ENCODE measurements at regions not wholly inside any gene's neighbourhood (a gene's known extent, or its start where the extent isn't known, plus 50 kb on each side); places are given as distances from the start of the nearest gene placed in this dataset.
"Not testable (repeated sequence)": the region's sequence is repeated elsewhere in the genome, so short reads cannot be mapped to it uniquely, and the experiment has no call there.

- DNase-seq (ENCODE audit: low read depth in 2 of 3, low spot score in 2 of 3) = no peak
These were observed 52.7 kb upstream of the CRIM1 start for GRCh38 chr2:36302911-36303310.

GRCh38 chr2:36301843-36302242 is 53.7 kb upstream of the CRIM1 start:
- DNase-seq (ENCODE audit: low read depth in 2 of 3, low spot score in 2 of 3) = no peak

DNA sequence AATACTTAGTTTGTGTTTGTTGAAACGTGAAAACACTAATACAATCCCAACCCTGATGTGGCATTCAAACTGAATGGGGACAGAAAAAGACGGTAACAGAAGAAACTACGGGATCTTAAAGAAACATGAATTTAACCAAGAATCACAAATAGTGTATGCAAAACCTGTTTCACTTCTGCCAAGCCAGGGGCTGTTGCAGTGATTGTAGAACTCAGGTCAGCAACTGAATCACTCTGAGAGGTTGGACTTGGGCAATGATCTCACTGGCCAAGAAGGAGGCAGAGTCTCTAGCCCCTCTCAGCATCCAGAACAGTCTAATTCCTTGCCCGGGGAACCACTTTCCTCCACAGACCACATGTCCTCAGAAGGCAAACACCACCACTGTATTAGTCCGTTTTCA is 54.9 kb upstream of the CRIM1 start:
- no peak for DNase-seq (ENCODE audit: low read depth in 2 of 3, low spot score in 2 of 3)

- DNase-seq (ENCODE audit: low read depth in 2 of 3, low spot score in 2 of 3) = no peak
These were observed 58.8 kb upstream of the CRIM1 start for GRCh38 chr2:36296798-36297197.

DNA sequence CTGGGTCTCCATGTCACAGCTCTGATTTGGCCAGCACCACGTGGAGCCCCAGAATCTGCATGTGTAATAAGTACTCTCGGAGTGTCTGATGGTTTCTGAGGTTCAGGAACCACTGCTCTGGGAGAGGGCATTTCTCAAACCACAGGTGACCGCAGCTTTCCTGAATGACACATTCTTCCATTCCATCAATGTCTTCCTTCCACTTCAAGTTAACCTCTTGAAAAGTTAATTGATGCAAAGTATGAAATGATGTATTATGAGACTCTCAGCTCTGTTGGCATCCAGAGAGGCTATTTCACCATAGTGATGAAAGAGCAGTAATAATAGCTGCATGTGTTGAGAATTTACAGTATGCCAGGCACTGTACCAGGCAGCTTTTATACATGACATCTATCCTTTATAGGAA is 61.3 kb upstream of the CRIM1 start:
- no peak for DNase-seq (ENCODE audit: low read depth in 2 of 3, low spot score in 2 of 3)

DNA sequence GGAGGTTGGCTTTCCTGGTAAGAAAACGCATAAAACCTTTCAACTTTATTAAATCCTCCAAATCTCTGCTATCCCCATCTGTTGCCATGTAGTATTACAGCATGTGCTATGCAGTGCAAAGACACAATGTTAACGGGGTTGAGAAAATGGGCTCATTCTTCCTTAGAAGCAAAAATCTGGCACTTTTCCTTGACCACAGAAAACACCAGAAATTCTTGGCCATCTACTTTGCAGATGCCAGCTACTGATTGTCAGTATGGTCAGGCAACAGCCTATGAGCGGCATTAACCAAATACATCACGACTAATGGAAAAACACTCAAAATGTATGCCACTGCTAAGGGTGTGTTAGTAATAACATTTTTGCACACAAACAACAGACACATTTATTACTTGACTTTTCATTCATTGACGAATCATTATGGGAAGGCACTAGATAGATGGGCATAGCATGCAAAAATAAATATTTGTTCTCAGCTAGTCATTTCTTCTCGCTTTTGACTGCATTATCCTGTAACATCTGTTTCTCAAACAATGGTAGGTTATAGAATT is 65.2 kb upstream of the CRIM1 start:
- no peak for DNase-seq (ENCODE audit: low read depth in 2 of 3, low spot score in 2 of 3)

- no peak for DNase-seq (ENCODE audit: low read depth in 2 of 3, low spot score in 2 of 3)
These were observed 65.8 kb upstream of the CRIM1 start for GRCh38 chr2:36289731-36290130.

- DNase-seq (ENCODE audit: low read depth in 2 of 3, low spot score in 2 of 3) = no peak
These were observed 68.0 kb upstream of the CRIM1 start for GRCh38 chr2:36287363-36288275.

DNA sequence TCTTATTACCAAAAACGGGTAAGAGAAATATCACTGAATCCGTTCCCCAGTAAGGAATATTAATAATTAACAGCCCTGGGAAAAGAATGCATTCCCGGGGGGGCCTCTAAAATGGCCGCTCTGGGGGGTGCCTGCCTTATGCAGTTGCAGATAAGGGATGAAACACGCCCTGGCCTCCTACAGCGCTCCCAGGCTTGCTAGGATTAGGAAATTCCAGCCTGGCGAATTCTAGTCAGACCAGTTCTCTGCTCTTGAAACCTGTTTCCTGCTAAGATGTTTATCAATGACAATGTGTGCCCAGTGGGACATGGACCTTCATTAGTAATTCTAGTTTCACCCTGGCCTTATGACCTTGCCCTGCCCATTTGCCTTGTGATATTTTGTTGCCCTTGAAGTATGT is 76.1 kb upstream of the CRIM1 start:
- not testable (repeated sequence) for DNase-seq (ENCODE audit: low read depth in 2 of 3, low spot score in 2 of 3)

- no peak for DNase-seq (ENCODE audit: low read depth in 2 of 3, low spot score in 2 of 3)
These were observed 77.6 kb upstream of the CRIM1 start for GRCh38 chr2:36277881-36278523.

- DNase-seq (ENCODE audit: low read depth in 2 of 3, low spot score in 2 of 3) = no peak
These were observed 78.3 kb upstream of the CRIM1 start for GRCh38 chr2:36277146-36277808.

DNA sequence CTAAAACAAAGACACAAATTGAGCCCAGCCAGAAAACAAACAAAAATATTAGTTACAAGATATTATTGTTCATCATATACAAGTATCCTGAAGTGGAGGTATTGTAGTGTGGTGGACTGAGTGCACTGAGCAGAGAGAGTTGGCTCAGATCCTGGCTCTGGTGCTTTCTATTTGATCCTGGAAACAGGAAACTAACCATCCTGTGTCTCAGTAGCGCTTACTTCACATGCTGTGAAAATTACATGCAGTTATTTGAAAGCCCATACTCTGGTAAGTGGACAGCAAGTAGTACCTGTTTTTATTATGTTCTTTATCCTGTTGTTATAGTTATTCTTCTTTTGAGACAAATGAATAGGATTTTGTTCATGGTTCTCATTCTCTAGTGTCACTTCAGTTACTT is 84.3 kb upstream of the CRIM1 start:
- DNase-seq (ENCODE audit: low read depth in 2 of 3, low spot score in 2 of 3) = no peak

DNA sequence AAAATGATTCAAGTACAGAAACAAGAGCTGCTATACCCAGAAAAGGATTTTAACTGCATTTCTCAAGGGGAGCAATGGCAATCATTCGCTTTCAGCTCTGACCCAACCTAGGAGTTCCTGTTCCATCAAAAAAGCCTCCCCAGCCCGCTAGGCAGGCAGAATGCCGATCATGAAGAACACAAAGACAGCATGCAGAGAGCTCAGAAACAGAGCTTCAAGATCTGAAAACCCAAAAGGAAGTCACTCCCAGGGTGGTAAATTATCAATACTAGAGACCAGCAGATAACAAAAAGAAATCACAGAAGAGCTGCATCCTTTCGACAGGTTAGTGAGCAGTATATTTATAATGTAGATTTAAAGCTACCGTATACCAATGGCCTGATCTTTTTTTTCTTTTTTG is 84.8 kb upstream of the CRIM1 start:
- no peak for DNase-seq (ENCODE audit: low read depth in 2 of 3, low spot score in 2 of 3)

DNA sequence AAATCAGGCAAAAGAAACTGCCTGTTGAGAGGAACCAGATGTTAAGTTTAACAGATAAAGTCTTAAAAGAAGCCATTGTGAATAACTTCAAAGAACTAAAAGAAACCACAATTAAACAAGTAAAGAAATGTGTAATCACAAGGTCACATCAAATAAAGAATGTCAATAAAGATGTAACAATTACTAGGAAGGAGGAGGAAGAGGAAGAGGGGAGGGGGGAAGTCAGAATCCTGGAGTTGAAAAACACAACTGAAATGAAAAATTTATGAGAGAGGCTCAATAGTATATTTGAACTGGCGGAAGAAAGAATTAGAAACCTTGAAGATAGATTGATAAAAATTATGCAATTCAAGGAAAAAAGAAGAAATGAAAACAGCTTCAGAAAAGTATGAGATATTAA is 88.4 kb upstream of the CRIM1 start:
- no peak for DNase-seq (ENCODE audit: low read depth in 2 of 3, low spot score in 2 of 3)

GRCh38 chr2:36266536-36267121 is 88.9 kb upstream of the CRIM1 start:
- DNase-seq (ENCODE audit: low read depth in 2 of 3, low spot score in 2 of 3) = no peak

GRCh38 chr2:36262581-36262980 is 93.0 kb upstream of the CRIM1 start:
- no peak for DNase-seq (ENCODE audit: low read depth in 2 of 3, low spot score in 2 of 3)

DNA sequence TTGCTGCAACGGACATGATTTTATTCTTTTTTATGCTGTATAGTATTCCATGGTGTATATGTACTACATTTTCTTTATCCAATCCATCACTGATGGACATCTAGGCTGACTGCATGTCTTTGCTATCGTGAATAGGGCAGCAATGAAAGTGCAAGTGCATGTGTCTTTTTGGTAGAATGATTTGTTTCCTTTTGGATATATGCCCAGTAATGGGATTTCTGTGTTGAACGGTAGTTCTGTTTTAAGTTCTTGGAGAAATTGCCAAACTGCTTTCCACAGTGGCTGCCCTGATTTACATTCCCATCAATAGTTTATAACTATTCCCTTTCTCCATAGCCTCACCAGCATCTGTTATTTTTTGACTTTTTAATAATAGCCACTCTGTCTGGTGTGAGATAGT is 99.7 kb upstream of the CRIM1 start:
- no peak for DNase-seq (ENCODE audit: low read depth in 2 of 3, low spot score in 2 of 3)

DNA sequence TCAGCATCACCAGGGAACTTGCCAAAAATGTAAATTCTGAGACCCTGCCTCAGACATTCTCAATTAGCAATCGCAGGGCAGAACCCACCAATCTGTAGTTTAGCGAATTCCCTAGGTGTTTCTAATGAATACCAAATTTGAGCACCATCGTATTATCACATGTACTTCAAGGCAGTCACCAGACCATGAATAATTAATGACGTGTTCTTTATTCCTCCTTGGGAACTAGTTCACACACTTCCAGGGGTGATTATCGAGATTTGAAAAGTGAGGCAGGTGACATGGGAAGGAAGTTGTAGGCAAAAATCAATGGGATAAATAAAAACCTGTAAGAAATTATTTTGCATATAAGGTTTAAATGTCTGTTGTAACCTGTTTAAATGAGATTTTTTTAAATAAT is 102.5 kb upstream of the CRIM1 start:
- no peak for DNase-seq (ENCODE audit: low read depth in 2 of 3, low spot score in 2 of 3)

GRCh38 chr2:36246320-36246990 is 109.1 kb upstream of the CRIM1 start:
- peak in 2 of 3 donors; percentile 26 to 71 for DNase-seq (ENCODE audit: low read depth in 2 of 3, low spot score in 2 of 3)

DNA sequence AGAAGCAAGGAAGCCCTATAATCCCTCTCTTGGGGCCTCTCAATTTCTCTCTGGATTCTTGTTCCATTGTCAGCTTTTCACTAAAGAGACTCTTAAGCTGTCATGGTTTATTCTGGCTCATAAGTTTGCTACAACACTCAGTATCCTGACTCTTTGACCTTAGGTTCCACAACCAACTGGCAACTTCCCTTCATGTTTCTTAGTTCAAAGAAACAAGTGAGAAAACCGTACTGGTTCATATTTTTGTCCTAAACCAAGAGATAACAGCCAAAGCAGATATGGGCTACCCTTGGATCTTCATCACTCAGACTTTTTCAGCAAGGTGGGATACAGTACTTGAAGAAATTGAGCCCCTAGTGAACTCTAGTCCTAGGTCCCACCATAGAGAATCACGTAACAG is 109.9 kb upstream of the CRIM1 start:
- peak in 1 of 3 donors; percentile 17 for DNase-seq (ENCODE audit: low read depth in 2 of 3, low spot score in 2 of 3)
